ENCODE measurements at regions not wholly inside any gene's neighbourhood (a gene's known extent, or its start where the extent isn't known, plus 50 kb on each side); places are given as distances from the start of the nearest gene placed in this dataset.
A peak's percentile ranks its signal among the peaks of the same experiment; 100 is the strongest.

- H3K4me1 ChIP-seq, result no peaks in the 10 kb centered on the region
- H3K27ac ChIP-seq, result no peak overlapping the region
- ATAC-seq (no peak), DNase-seq (no peak)
- H3K4me3 ChIP-seq, result no peak overlapping the region
- intact Hi-C loops (cut with DNase I), result loop anchor here in 2 of 10 donors (10.0 kb wide), 3 partner anchors 280 to 500 kb away; no protein-coding TSS in a partner anchor
- TF ChIP-seq CTCF (IDR thresholded peaks at IDR 0.05), result peak in 8 of 9 donors; percentile 12 to 52 (median 32)
- H3K9me3 ChIP-seq, result peaks cover 0 to 9% (median 0%) of the 10 kb centered on the region in 11 donors
- H3K36me3 ChIP-seq, result no peaks in the 10 kb centered on the region
- H3K27me3 ChIP-seq, result no peaks in the 10 kb centered on the region
- WGBS, 2 donors, result 84 to 93% methylated on average over 1 of the region's 1 CpG
Measured at GRCh38 chr13:90365130-90365529, 982.4 kb upstream of the MIR17HG start.

- intact Hi-C loops (cut with DNase I), result no loop called here
- Histone ChIP-seq H3K4me1 (no peaks in the 10 kb centered on the region), H3K4me3 (no peak overlapping the region), H3K36me3 (no peaks in the 10 kb centered on the region), H3K27me3 (no peaks in the 10 kb centered on the region), H3K27ac (no peak overlapping the region), H3K9me3 (peaks cover 0 to 11% (median 0%) of the 10 kb centered on the region in 11 donors)
- ATAC-seq, result no peak
- DNase-seq, result no peak
- TF ChIP-seq CTCF (IDR thresholded peaks at IDR 0.05), result no peak
Measured at GRCh38 chr13:90374168-90374567, 973.3 kb upstream of the MIR17HG start.

DNA sequence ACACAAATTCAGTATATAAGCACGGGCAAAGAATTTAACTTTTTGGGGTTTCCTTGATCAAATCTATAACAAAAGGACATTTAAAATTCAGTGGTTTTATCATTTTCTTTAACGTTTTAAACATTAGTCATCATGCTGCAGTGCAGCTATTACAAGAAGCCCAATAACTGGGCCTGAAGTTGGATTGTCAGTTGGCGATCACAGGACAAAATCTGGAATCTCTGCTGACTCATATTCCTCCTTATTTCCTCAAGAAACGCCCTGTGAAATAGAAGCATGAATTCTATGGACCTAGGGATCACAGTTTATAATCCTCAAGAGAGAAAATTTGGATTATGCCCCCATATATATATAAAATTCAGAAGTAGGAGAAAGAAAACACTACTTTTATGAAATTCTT is 971.6 kb upstream of the MIR17HG start:
- Histone ChIP-seq H3K9me3 (peaks cover 0 to 11% (median 0%) of the 10 kb centered on the region in 11 donors), H3K27ac (no peak overlapping the region), H3K4me3 (no peak overlapping the region), H3K27me3 (no peaks in the 10 kb centered on the region), H3K4me1 (no peaks in the 10 kb centered on the region), H3K36me3 (no peaks in the 10 kb centered on the region)
- DNase-seq (no peak), ATAC-seq (no peak)
- WGBS, 2 donors, result 71 to 87% methylated on average over 4 of the region's 4 CpGs
- TF ChIP-seq CTCF (IDR thresholded peaks at IDR 0.05), result no peak
- intact Hi-C loops (cut with DNase I), result no loop called here

- Histone ChIP-seq H3K9me3 (peaks cover 0 to 16% (median 0%) of the 10 kb centered on the region in 11 donors), H3K36me3 (no peaks in the 10 kb centered on the region), H3K4me1 (no peaks in the 10 kb centered on the region), H3K4me3 (no peak overlapping the region), H3K27ac (no peak overlapping the region), H3K27me3 (no peaks in the 10 kb centered on the region)
- 81 to 93% methylated on average over 1 of the region's 1 CpG for WGBS, 2 donors
- ATAC-seq (no peak), DNase-seq (no peak)
- no peak for TF ChIP-seq CTCF (IDR thresholded peaks at IDR 0.05)
- intact Hi-C loops (cut with DNase I), result no loop called here
Measured at GRCh38 chr13:90382425-90382824, 965.1 kb upstream of the MIR17HG start.

All from heart right ventricle (tissue), 16 donors.